Prostate gland (tissue), 2 donors: ENCODE measurements at regions not wholly inside any gene's neighbourhood (a gene's known extent, or its start where the extent isn't known, plus 50 kb on each side); places are given as distances from the start of the nearest gene placed in this dataset.

Experiments used
- CTCF ChIP-seq, 4 experiments: fragments of 200-600 bp in 2 of 4; fragments of 450-650 bp in 2 of 4; sonication (generic) in 2 of 4; IDR thresholded peaks; 1 replicate in 3 of 4; 2 replicates in 1 of 4; pipeline ENCODE4 v1.5.1; 2016 to 2019; ENCODE audit warnings: antibody characterized with exemption in 4 of 4, mild to moderate bottlenecking in 2 of 4, moderate library complexity in 2 of 4
- POLR2A ChIP-seq: fragments of 450-650 bp; IDR thresholded peaks from one replicate; pipeline ENCODE4 v1.6.1; 2016; ENCODE audit warnings: antibody characterized with exemption, mild to moderate bottlenecking
- POLR2AphosphoS5 ChIP-seq: sonication (generic); formaldehyde crosslinking; IDR thresholded peaks from one replicate; pipeline ENCODE4 v1.6.1; 2017; ENCODE audit warnings: antibody characterized with exemption

- no peak for TF ChIP-seq POLR2AphosphoS5
- TF ChIP-seq CTCF (IDR thresholded peaks at IDR 0.05): no peak
- TF ChIP-seq POLR2A: no peak
Measured at GRCh38 chr1:67559222-67559700, 125.7 kb upstream of the GADD45A start.
